ENCODE measurements at regions not wholly inside any gene's neighbourhood (a gene's known extent, or its start where the extent isn't known, plus 50 kb on each side); places are given as distances from the start of the nearest gene placed in this dataset.
"Not testable (repeated sequence)": the region's sequence is repeated elsewhere in the genome, so short reads cannot be mapped to it uniquely, and the experiment has no call there.

- DNase-seq, result no peak
These were observed 770.7 kb downstream of the LTN1 start for GRCh38 chr21:28221984-28222383.

GRCh38 chr21:28220680-28221079, 772.0 kb downstream of the LTN1 start:
- DNase-seq, result peak; percentile 50

- no peak for DNase-seq
These were observed 775.6 kb downstream of the LTN1 start for GRCh38 chr21:28216976-28217523.

GRCh38 chr21:28215214-28215954, 777.3 kb downstream of the LTN1 start:
- DNase-seq, result no peak

GRCh38 chr21:28214786-28215185, 777.9 kb downstream of the LTN1 start:
- no peak for DNase-seq

GRCh38 chr21:28213261-28213660, 779.4 kb downstream of the LTN1 start:
- no peak for DNase-seq

GRCh38 chr21:28212061-28212460, 780.6 kb downstream of the LTN1 start:
- DNase-seq, result no peak

GRCh38 chr21:28207436-28208173, 785.1 kb downstream of the LTN1 start:
- DNase-seq, result peak; percentile 87

GRCh38 chr21:28200726-28201125, 792.0 kb downstream of the LTN1 start:
- no peak for DNase-seq

- no peak for DNase-seq
These were observed 795.7 kb downstream of the LTN1 start for GRCh38 chr21:28196981-28197380.

- DNase-seq, result no peak
These were observed 799.5 kb downstream of the LTN1 start for GRCh38 chr21:28193189-28193588.

GRCh38 chr21:28186604-28187003, 806.1 kb downstream of the LTN1 start:
- DNase-seq, result no peak

GRCh38 chr21:28181730-28182129, 810.9 kb downstream of the LTN1 start:
- no peak for DNase-seq

GRCh38 chr21:28179136-28179535, 813.5 kb downstream of the LTN1 start:
- DNase-seq, result no peak

- DNase-seq, result no peak
These were observed 815.6 kb downstream of the LTN1 start for GRCh38 chr21:28177124-28177523.

- peak; percentile 30 for DNase-seq
These were observed 818.0 kb downstream of the LTN1 start for GRCh38 chr21:28174701-28175100.

GRCh38 chr21:28174006-28174405, 818.7 kb downstream of the LTN1 start:
- no peak for DNase-seq

- no peak for DNase-seq
These were observed 820.3 kb downstream of the LTN1 start for GRCh38 chr21:28172376-28172775.

GRCh38 chr21:28167366-28167765, 825.3 kb downstream of the LTN1 start:
- DNase-seq, result no peak

- not testable (repeated sequence) for DNase-seq
These were observed 828.2 kb downstream of the LTN1 start for GRCh38 chr21:28164519-28164918.

GRCh38 chr21:28162052-28162451, 830.6 kb downstream of the LTN1 start:
- DNase-seq, result not testable (repeated sequence)

- DNase-seq, result no peak
These were observed 832.3 kb downstream of the LTN1 start for GRCh38 chr21:28160378-28160777.

GRCh38 chr21:28159396-28159795, 833.3 kb downstream of the LTN1 start:
- no peak for DNase-seq

GRCh38 chr21:28156590-28156989, 836.1 kb downstream of the LTN1 start:
- DNase-seq, result no peak

Measured in fibroblast of skin of right quadriceps (primary cell).